HG02588 (cell line): ENCODE measurements at regions not wholly inside any gene's neighbourhood (a gene's known extent, or its start where the extent isn't known, plus 50 kb on each side); places are given as distances from the start of the nearest gene placed in this dataset.
"Not testable (repeated sequence)": the region's sequence is repeated elsewhere in the genome, so short reads cannot be mapped to it uniquely, and the experiment has no call there.

Source experiments
- ATAC-seq: cut with Tn5 transposase; IDR thresholded peaks from one replicate; pipeline ENCODE4 v1.9.1; 2021; ENCODE audit warnings: mild to moderate bottlenecking, moderate library complexity; ENCODE audit not compliant: unreplicated experiment

GRCh38 chr15:62895139-62895866, 147.2 kb upstream of the TPM1 start:
- no peak for ATAC-seq

GRCh38 chr15:62895905-62896316, 146.6 kb upstream of the TPM1 start:
- no peak for ATAC-seq

GRCh38 chr15:62896380-62896866, 146.1 kb upstream of the TPM1 start:
- ATAC-seq: no peak

- no peak for ATAC-seq
Measured at GRCh38 chr15:62896969-62897486, 145.5 kb upstream of the TPM1 start.

- ATAC-seq: no peak
Measured at GRCh38 chr15:62897634-62898033, 144.9 kb upstream of the TPM1 start.

GRCh38 chr15:62899090-62899493, 143.5 kb upstream of the TPM1 start:
- no peak for ATAC-seq

- no peak for ATAC-seq
Measured at GRCh38 chr15:62900071-62900802, 142.3 kb upstream of the TPM1 start.

GRCh38 chr15:62901087-62901486, 141.5 kb upstream of the TPM1 start:
- ATAC-seq: no peak

- no peak for ATAC-seq
Measured at GRCh38 chr15:62901909-62902546, 140.5 kb upstream of the TPM1 start.

GRCh38 chr15:62902821-62903220, 139.7 kb upstream of the TPM1 start:
- no peak for ATAC-seq

GRCh38 chr15:62903437-62903836, 139.1 kb upstream of the TPM1 start:
- ATAC-seq: no peak

- ATAC-seq: no peak
Measured at GRCh38 chr15:62904041-62904910, 138.3 kb upstream of the TPM1 start.

- no peak for ATAC-seq
Measured at GRCh38 chr15:62906627-62907026, 135.9 kb upstream of the TPM1 start.

- no peak for ATAC-seq
Measured at GRCh38 chr15:62907275-62907674, 135.3 kb upstream of the TPM1 start.

GRCh38 chr15:62908341-62908740, 134.2 kb upstream of the TPM1 start:
- ATAC-seq: not testable (repeated sequence)

- ATAC-seq: no peak
Measured at GRCh38 chr15:62909257-62909656, 133.3 kb upstream of the TPM1 start.

- no peak for ATAC-seq
Measured at GRCh38 chr15:62912282-62912681, 130.3 kb upstream of the TPM1 start.

- ATAC-seq: no peak
Measured at GRCh38 chr15:62912808-62913207, 129.7 kb upstream of the TPM1 start.

- no peak for ATAC-seq
Measured at GRCh38 chr15:62913246-62913645, 129.3 kb upstream of the TPM1 start.

- no peak for ATAC-seq
Measured at GRCh38 chr15:62914461-62915079, 128.0 kb upstream of the TPM1 start.
